Loucy (cell line): ENCODE measurements at regions not wholly inside any gene's neighbourhood (a gene's known extent, or its start where the extent isn't known, plus 50 kb on each side); places are given as distances from the start of the nearest gene placed in this dataset.

Experiments
- EZH2phosphoT487 ChIP-seq: fragments of 200-600 bp; IDR thresholded peaks from 2 replicates; pipeline ENCODE4 v1.6.1; 2018; ENCODE audit warnings: antibody characterized with exemption, mild to moderate bottlenecking, moderate library complexity, borderline replicate concordance
- TF ChIP-seq, protein P1 (sequence below): fragments of 200-600 bp; sonication (generic); conservative IDR thresholded peaks from 2 replicates; pipeline ENCODE4 v1.5.1; 2014; ENCODE audit warnings: mild to moderate bottlenecking, antibody characterized with exemption, low read length

DNA sequence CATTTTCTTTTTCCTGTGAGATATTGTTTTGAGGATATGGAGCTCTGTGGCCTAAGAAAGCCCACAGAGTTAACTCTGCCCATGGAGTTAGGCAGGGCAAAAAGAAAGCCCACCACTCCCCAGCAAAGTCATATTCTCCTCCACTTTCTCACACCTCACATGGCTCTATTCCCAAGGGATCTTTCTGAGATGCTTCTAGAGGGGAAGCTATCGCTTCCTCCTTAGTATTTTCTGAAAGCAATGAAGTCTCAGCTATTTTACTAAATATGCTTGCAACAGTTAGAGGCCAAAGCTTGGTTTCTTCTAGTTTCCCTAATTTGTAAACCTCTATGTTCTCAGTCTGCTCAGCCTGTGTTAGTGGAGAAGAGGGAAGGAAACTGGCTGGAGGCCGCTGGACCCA lies 80.3 kb upstream of the EOMES start:
- TF ChIP-seq, protein P1, sequence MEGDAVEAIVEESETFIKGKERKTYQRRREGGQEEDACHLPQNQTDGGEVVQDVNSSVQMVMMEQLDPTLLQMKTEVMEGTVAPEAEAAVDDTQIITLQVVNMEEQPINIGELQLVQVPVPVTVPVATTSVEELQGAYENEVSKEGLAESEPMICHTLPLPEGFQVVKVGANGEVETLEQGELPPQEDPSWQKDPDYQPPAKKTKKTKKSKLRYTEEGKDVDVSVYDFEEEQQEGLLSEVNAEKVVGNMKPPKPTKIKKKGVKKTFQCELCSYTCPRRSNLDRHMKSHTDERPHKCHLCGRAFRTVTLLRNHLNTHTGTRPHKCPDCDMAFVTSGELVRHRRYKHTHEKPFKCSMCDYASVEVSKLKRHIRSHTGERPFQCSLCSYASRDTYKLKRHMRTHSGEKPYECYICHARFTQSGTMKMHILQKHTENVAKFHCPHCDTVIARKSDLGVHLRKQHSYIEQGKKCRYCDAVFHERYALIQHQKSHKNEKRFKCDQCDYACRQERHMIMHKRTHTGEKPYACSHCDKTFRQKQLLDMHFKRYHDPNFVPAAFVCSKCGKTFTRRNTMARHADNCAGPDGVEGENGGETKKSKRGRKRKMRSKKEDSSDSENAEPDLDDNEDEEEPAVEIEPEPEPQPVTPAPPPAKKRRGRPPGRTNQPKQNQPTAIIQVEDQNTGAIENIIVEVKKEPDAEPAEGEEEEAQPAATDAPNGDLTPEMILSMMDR = no peak
- TF ChIP-seq EZH2phosphoT487 = no peak
